GM12892 (cell line): ENCODE measurements at regions not wholly inside any gene's neighbourhood (a gene's known extent, or its start where the extent isn't known, plus 50 kb on each side); places are given as distances from the start of the nearest gene placed in this dataset.

Experiments
- POLR2A ChIP-seq: IDR thresholded peaks from 2 replicates; pipeline ENCODE4 v1.6.1; 2011; ENCODE audit warnings: low read depth, low read length, control low read depth
- POLR2AphosphoS5 ChIP-seq: IDR thresholded peaks from 2 replicates; pipeline ENCODE4 v1.6.1; 2011; ENCODE audit warnings: low read depth, low read length, control low read depth
- TAF1 ChIP-seq: IDR thresholded peaks from 2 replicates; pipeline ENCODE4 v1.6.1; 2011; ENCODE audit warnings: low read depth, mild to moderate bottlenecking, control low read depth, low read length, borderline replicate concordance

DNA sequence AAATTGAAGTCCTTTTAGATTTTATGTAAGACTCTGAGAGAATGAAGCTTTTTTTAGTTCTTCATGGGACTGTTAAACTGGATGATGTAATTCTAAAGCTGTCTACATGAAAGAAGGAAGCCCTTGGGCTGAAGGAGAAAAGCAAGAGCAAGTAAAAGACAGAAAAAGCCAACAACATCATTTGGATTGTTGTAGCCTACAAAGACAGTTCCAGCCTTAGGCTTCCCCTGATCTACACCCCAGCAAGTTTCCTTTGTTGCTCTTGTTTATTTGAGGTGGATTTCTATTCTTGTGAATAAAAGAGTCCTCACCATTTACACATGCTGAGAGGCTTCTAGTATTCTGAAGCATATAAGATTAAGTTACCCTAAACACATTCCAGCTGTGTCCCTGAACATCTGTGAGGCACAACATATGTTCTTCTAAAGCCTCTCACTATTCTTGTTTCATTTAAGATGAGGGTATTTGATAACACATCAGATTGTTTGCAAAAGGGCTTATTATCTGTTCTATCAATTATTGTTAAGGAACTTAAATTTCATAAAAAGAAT lies 377.8 kb downstream of the LNPK start:
- no peak for TF ChIP-seq POLR2AphosphoS5
- no peak for TF ChIP-seq TAF1
- TF ChIP-seq POLR2A, result no peak
